ENCODE measurements at regions not wholly inside any gene's neighbourhood (a gene's known extent, or its start where the extent isn't known, plus 50 kb on each side); places are given as distances from the start of the nearest gene placed in this dataset.

DNA sequence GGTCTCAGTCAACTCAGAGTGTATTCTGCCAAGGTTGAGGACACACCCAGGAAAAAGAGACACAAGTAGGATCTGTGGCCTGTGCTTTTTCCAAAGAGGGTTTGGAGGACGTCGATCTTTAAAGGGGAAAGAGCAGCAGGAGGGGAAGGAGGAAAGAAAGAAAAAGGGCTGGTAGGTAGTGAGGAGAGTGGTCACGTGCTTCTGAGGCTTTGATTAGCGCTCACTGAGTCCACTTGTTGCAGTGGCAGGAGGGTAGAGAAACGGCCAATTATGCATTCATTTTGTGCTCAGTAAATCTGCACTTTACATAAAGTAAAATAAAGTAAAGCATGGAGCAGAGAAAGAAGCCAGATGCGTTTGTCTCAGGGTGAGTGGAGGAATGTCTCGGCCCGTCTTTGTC is 126.0 kb upstream of the VSTM2B start:
- TF ChIP-seq, protein P1, sequence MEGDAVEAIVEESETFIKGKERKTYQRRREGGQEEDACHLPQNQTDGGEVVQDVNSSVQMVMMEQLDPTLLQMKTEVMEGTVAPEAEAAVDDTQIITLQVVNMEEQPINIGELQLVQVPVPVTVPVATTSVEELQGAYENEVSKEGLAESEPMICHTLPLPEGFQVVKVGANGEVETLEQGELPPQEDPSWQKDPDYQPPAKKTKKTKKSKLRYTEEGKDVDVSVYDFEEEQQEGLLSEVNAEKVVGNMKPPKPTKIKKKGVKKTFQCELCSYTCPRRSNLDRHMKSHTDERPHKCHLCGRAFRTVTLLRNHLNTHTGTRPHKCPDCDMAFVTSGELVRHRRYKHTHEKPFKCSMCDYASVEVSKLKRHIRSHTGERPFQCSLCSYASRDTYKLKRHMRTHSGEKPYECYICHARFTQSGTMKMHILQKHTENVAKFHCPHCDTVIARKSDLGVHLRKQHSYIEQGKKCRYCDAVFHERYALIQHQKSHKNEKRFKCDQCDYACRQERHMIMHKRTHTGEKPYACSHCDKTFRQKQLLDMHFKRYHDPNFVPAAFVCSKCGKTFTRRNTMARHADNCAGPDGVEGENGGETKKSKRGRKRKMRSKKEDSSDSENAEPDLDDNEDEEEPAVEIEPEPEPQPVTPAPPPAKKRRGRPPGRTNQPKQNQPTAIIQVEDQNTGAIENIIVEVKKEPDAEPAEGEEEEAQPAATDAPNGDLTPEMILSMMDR (IDR thresholded peaks at IDR 0.05): no peak
- TF ChIP-seq, protein P2, sequence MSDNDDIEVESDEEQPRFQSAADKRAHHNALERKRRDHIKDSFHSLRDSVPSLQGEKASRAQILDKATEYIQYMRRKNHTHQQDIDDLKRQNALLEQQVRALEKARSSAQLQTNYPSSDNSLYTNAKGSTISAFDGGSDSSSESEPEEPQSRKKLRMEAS (IDR thresholded peaks at IDR 0.05): no peak
- TF ChIP-seq POLR2A (IDR thresholded peaks at IDR 0.05; ENCODE audit: low read length) (no peak), JUN (IDR thresholded peaks at IDR 0.05) (no peak), ESRRA (IDR thresholded peaks at IDR 0.05; ENCODE audit: borderline replicate concordance, low read length) (no peak), CEBPB (IDR thresholded peaks at IDR 0.05) (no peak), NFE2L2 (conservative IDR thresholded peaks at IDR 0.05; ENCODE audit: low read length) (no peak), EP300 (IDR thresholded peaks at IDR 0.05) (no peak)

Data from A549 (cell line).